HepG2 (cell line): ENCODE measurements at regions not wholly inside any gene's neighbourhood (a gene's known extent, or its start where the extent isn't known, plus 50 kb on each side); places are given as distances from the start of the nearest gene placed in this dataset.

Source experiments
- ATAC-seq: fragments of 200-7000 bp; cut with Tn5 transposase; 3 replicates; pipeline ENCODE4 v1.9.1; 2020; ENCODE audit warnings: mild to moderate bottlenecking, moderate library complexity
- BruUV-seq: library from RNA; stranded (reverse); fragments of 400-500 nt; replicated peaks from 2 replicates; lab custom pipeline; 2021; lab: Mats Ljungman, UMichigan
- CTCF ChIA-PET: fragments of 300-600 bp; formaldehyde crosslinking; extraction: SDS; loops from one replicate; lab custom pipeline; 2021; ENCODE audit warnings: low total read pairs, inconsistent platforms, low intra/inter-chr PET ratio; lab: Yijun Ruan, JAX
- POLR2A ChIA-PET: fragments of 350-600 bp; sonication (Branson Sonifier 250); formaldehyde crosslinking; loops from one replicate; lab custom pipeline; 2020; ENCODE audit warnings: antibody characterized with exemption, inconsistent platforms; lab: Yijun Ruan, JAX
- DNase-seq: peaks from one replicate; pipeline ENCODE4 v3.0.0-alpha.2; 2015; ENCODE audit warnings: low spot score
- FAIRE-seq: peaks from 3 replicates; lab custom pipeline; 2011; peaks lifted over from hg19 to GRCh38; lab: Jason Lieb, UNC
- H2AFZ ChIP-seq: one replicate; pipeline ENCODE4 v1.6.1; 2011; ENCODE audit warnings: low read length, inconsistent platforms
- H3K27ac ChIP-seq: fragments of 300-600 bp; 3 replicates; pipeline ENCODE4 v1.8.0; 2011; ENCODE audit warnings: mixed run types, mild to moderate bottlenecking, mixed read lengths, low read length, inconsistent platforms; ENCODE audit not compliant: insufficient read depth; ENCODE audit errors: extremely low read length
- H3K27me3 ChIP-seq, 2 experiments: fragments of 200-600 bp in 1 of 2; 2 replicates in 1 of 2; 3 replicates in 1 of 2; pipeline versions ENCODE4 v1.6.0 to v1.8.0; 2011; ENCODE audit warnings: low read length in 2 of 2, mild to moderate bottlenecking in 2 of 2, moderate library complexity in 2 of 2, inconsistent platforms in 1 of 2; ENCODE audit not compliant: insufficient read depth in 2 of 2, control insufficient read depth in 1 of 2
- H3K36me3 ChIP-seq, 2 experiments: fragments of 200-600 bp in 1 of 2; replicated peaks in 1 of 2; 2 replicates in 1 of 2; 3 replicates in 1 of 2; pipeline versions ENCODE4 v1.5.1 to v1.8.0; 2011; ENCODE audit warnings: low read length in 2 of 2, inconsistent platforms in 1 of 2; ENCODE audit not compliant: insufficient read depth in 2 of 2, control insufficient read depth in 1 of 2
- H3K4me1 ChIP-seq: 2 replicates; pipeline ENCODE4 v1.5.1; 2012; ENCODE audit warnings: low read length, inconsistent platforms; ENCODE audit not compliant: insufficient read depth
- H3K4me2 ChIP-seq: 2 replicates; pipeline ENCODE4 v1.6.0; 2011; ENCODE audit warnings: low read depth, low read length, inconsistent platforms
- H3K4me3 ChIP-seq, 3 experiments: fragments of 200-600 bp in 1 of 3; sonication (generic), shearing (Covaris generic) in 1 of 3; replicated peaks in 1 of 3; 2 replicates each; pipeline ENCODE4 v1.5.1; 2011 to 2016; ENCODE audit warnings: low read length in 3 of 3, inconsistent platforms in 2 of 3, low read depth in 2 of 3, mild to moderate bottlenecking in 2 of 3, control low read depth in 1 of 3, mixed read lengths in 1 of 3; ENCODE audit not compliant: insufficient read depth in 1 of 3
- H3K79me2 ChIP-seq: one replicate; pipeline ENCODE4 v1.6.1; 2011; ENCODE audit warnings: low read length, inconsistent platforms; ENCODE audit not compliant: insufficient read depth
- H3K9ac ChIP-seq: 2 replicates; pipeline ENCODE4 v1.6.0; 2011; ENCODE audit warnings: mild to moderate bottlenecking, low read depth, low read length, inconsistent platforms; ENCODE audit not compliant: insufficient read depth
- H3K9me3 ChIP-seq: 2 replicates; pipeline ENCODE4 v1.5.1; 2012; ENCODE audit warnings: mild to moderate bottlenecking, low read length
- H4K20me1 ChIP-seq: 2 replicates; pipeline ENCODE4 v1.6.0; 2011; ENCODE audit warnings: inconsistent platforms, mild to moderate bottlenecking, low read length, moderate library complexity; ENCODE audit not compliant: insufficient read depth
- ATF7 ChIP-seq, 2 experiments: fragments of 450-650 bp in 1 of 2; sonication (generic) in 1 of 2; formaldehyde crosslinking in 1 of 2; IDR thresholded peaks; 2 replicates each; pipeline versions ENCODE4 v1.4.0 to v1.6.1; 2016 to 2020; ENCODE audit warnings: antibody characterized with exemption in 1 of 2, mild to moderate bottlenecking in 1 of 2, missing genetic modification reagents in 1 of 2
- CREB1 ChIP-seq, 2 experiments: fragments of 450-650 bp in 1 of 2; IDR thresholded peaks; 2 replicates each; pipeline ENCODE4 v1.6.1; 2016 to 2017; ENCODE audit warnings: control low read depth in 1 of 2, mild to moderate bottlenecking in 1 of 2, missing compliant biosample characterization in 1 of 2, missing genetic modification characterization in 1 of 2
- EP300 ChIP-seq, 3 experiments: sonication (generic) in 1 of 3; formaldehyde crosslinking in 1 of 3; IDR thresholded peaks; 2 replicates each; pipeline versions ENCODE4 v1.5.1 to v1.6.1; 2011 to 2020; ENCODE audit warnings: low read depth in 2 of 3, low read length in 2 of 3, borderline replicate concordance in 1 of 3, improper control_type of control experiment in 1 of 3, mild to moderate bottlenecking in 1 of 3, missing genetic modification reagents in 1 of 3, moderate library complexity in 1 of 3
- HNRNPK ChIP-seq: fragments of 200-400 bp; formaldehyde crosslinking; IDR thresholded peaks from 2 replicates; pipeline ENCODE4 v1.6.1; 2018; ENCODE audit warnings: low read length, low read depth, moderate library complexity, mild to moderate bottlenecking; ENCODE audit not compliant: poor library complexity, severe bottlenecking
- MTF1 ChIP-seq: sonication (generic); formaldehyde crosslinking; IDR thresholded peaks from 2 replicates; pipeline ENCODE4 v1.5.0; 2020; ENCODE audit warnings: missing genetic modification reagents
- RBAK ChIP-seq: sonication (generic); formaldehyde crosslinking; IDR thresholded peaks from 2 replicates; pipeline ENCODE4 v1.5.1; 2020; ENCODE audit warnings: mild to moderate bottlenecking, missing genetic modification reagents
- TCF7 ChIP-seq: sonication (generic); IDR thresholded peaks from 2 replicates; pipeline ENCODE4 v1.6.1; 2016; ENCODE audit warnings: antibody characterized with exemption, low read depth
- YEATS2 ChIP-seq: sonication (generic); formaldehyde crosslinking; IDR thresholded peaks from 2 replicates; pipeline ENCODE4 v1.4.0; 2020; ENCODE audit warnings: missing genetic modification reagents, borderline replicate concordance
- WGBS: methylation state at CpG from one replicate; pipeline ENCODE4 v1.1.6; 2017; ENCODE audit warnings: low lambda C conversion rate; 5-methylcytosine and 5-hydroxymethylcytosine counted together
- in situ Hi-C: cut with HindIII; loops from 2 replicates; pipeline ENCODE4 v1.10.0; 2017; ENCODE audit warnings: low pct_unique_long_range_greater_than_20kb; ENCODE audit not compliant: extremely low pct_ligation_motif_present
- intact Hi-C: fragments of 100-400 bp; cut with micrococcal nuclease; formaldehyde crosslinking; loops from one replicate; pipeline ENCODE4 v1.10.0; 2022; ENCODE audit not compliant: unreplicated experiment
- TF ChIP-seq, protein P1 (sequence below): conservative IDR thresholded peaks from 2 replicates; pipeline ENCODE4 v1.6.1; 2018; ENCODE audit warnings: missing genetic modification reagents

DNA sequence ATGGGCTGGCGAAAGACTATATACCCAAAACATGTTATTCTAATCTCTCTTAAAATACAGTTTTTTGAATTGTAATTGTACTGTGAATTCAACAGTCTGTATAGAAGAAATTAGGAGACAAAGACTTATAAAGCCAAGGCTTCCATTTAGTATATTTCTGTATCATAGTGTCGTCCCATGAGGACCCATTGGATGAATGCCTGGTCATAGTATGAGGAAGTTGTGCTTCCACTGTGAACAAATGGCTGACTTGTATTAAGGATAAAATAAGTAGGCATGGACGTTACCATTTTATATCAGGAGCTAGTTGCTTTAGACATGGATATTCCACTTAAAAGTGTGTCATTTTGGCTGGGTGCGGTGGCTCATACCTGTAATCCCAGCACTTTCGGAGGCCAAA is 55.9 kb upstream of the NAV3 start:
- intact Hi-C loops (no loop called here), in situ Hi-C loops (no loop called here)
- FAIRE-seq (no peak), ATAC-seq (no peak), DNase-seq (no peak)
- Histone ChIP-seq H3K4me3 (no peak overlapping the region), H3K27me3 (no peaks in the 10 kb centered on the region), H3K4me2 (no peak overlapping the region), H4K20me1 (no peaks in the 10 kb centered on the region), H3K9me3 (no peaks in the 10 kb centered on the region), H3K27ac (no peak overlapping the region), H3K36me3 (no peaks in the 10 kb centered on the region), H2AFZ (no peak overlapping the region), H3K9ac (no peak overlapping the region), H3K79me2 (no peaks in the 10 kb centered on the region), H3K4me1 (no peaks in the 10 kb centered on the region)
- 62% methylated on average over 5 of the region's 5 CpGs for WGBS
- ChIA-PET POLR2A (no interaction called here), CTCF (no interaction called here)
- BruUV-seq: no TSS peak
- TF ChIP-seq EP300 (IDR thresholded peaks at IDR 0.05; ENCODE audit: low read depth in 2 of 2, low read length in 2 of 2): no peak
- TF ChIP-seq EP300 (CRISPR knock-in tag; IDR thresholded peaks at IDR 0.05; ENCODE audit: borderline replicate concordance): no peak

DNA sequence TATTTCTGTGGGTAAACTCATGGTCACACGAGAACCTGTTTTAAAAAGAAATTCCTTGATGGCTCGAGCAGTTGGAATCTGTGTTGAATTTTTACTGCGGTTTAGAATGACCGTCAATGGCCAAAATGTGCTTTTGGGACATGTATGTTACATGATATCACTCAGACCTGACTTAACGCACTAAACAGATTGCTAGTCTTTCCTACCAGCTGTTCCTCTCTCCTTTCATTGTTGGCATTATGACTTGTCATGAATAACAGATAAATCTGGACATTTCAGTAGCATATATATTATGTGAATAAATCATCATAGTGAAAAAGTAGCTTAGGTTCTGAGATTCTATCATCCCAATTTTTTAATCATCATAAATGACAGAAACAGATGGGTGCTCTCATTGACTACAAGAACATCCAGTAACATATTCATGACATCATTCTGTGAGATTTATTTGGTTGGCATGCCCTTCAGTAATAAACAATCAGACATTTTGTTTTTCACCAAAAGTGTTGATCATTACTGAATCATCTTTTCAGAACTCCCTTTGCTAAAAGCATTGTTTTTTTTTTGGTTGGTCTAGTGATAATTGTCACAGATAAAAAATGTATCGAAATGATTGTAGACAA is 57.9 kb upstream of the NAV3 start:
- in situ Hi-C loops: no loop called here
- 0 out of 2 replicates have a peak, but pooled peaks have one; percentile 10 for TF ChIP-seq CREB1 (IDR thresholded peaks at IDR 0.05)
- no peak for TF ChIP-seq CREB1 (CRISPR knock-in tag; IDR thresholded peaks at IDR 0.05)
- TF ChIP-seq YEATS2 (CRISPR knock-in tag): no peak
- TF ChIP-seq HNRNPK: no peak
- TF ChIP-seq TCF7: no peak
- TF ChIP-seq RBAK (CRISPR knock-in tag): no peak
- no peak for TF ChIP-seq MTF1 (CRISPR knock-in tag)
- TF ChIP-seq, protein P1, sequence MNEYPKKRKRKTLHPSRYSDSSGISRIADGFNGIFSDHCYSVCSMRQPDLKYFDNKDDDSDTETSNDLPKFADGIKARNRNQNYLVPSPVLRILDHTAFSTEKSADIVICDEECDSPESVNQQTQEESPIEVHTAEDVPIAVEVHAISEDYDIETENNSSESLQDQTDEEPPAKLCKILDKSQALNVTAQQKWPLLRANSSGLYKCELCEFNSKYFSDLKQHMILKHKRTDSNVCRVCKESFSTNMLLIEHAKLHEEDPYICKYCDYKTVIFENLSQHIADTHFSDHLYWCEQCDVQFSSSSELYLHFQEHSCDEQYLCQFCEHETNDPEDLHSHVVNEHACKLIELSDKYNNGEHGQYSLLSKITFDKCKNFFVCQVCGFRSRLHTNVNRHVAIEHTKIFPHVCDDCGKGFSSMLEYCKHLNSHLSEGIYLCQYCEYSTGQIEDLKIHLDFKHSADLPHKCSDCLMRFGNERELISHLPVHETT (CRISPR knock-in tag): no peak
- TF ChIP-seq ATF7 (IDR thresholded peaks at IDR 0.05): peak; percentile 54; the same call in 1 of the 2 replicates
- TF ChIP-seq ATF7 (CRISPR knock-in tag; IDR thresholded peaks at IDR 0.05): no peak
- no peak overlapping the region for H3K27ac ChIP-seq
- no peaks in the 10 kb centered on the region for H3K9me3 ChIP-seq
- BruUV-seq: no TSS peak
- no peak overlapping the region for H3K4me3 ChIP-seq
- H3K27me3 ChIP-seq: no peaks in the 10 kb centered on the region
- FAIRE-seq (no peak), ATAC-seq (no peak), DNase-seq (no peak)
- no peak overlapping the region for H2AFZ ChIP-seq
- intact Hi-C loops: no loop called here
- no peak overlapping the region for H3K4me2 ChIP-seq
- H3K79me2 ChIP-seq: no peaks in the 10 kb centered on the region
- H3K36me3 ChIP-seq: no peaks in the 10 kb centered on the region
- H3K9ac ChIP-seq: no peak overlapping the region
- ChIA-PET CTCF (no interaction called here), POLR2A (no interaction called here)
- no peaks in the 10 kb centered on the region for H3K4me1 ChIP-seq
- H4K20me1 ChIP-seq: no peaks in the 10 kb centered on the region
- WGBS: 7% methylated on average over 6 of the region's 6 CpGs
